DLD1 (cell line): ENCODE measurements at regions not wholly inside any gene's neighbourhood (a gene's known extent, or its start where the extent isn't known, plus 50 kb on each side); places are given as distances from the start of the nearest gene placed in this dataset.
"Not testable (repeated sequence)": the region's sequence is repeated elsewhere in the genome, so short reads cannot be mapped to it uniquely, and the experiment has no call there.

Experiments used
- in situ Hi-C: cut with HindIII; loops from 2 replicates; pipeline ENCODE4 v1.10.0; 2017; ENCODE audit warnings: low sequenced_read_pairs

DNA sequence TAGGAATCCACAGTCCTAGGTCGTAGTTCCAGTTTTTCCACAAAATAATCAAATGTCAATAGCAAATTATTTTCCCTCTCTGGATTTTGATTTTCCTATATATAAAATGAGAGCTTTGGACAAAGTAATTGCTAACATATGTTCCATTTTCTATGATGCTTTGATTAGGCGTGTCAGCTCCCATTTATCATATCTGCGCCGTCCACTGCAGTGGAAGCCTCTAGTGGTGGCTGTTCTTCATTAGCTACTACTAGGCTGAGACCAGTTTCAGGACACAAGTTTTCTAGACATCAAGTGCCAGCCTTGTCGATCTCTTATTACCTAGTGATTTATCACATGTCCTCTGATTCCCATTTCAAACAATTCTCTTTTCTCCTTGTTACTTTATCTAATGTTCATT lies 271.5 kb downstream of the TUSC7 start:
- in situ Hi-C loops, result no loop called here

DNA sequence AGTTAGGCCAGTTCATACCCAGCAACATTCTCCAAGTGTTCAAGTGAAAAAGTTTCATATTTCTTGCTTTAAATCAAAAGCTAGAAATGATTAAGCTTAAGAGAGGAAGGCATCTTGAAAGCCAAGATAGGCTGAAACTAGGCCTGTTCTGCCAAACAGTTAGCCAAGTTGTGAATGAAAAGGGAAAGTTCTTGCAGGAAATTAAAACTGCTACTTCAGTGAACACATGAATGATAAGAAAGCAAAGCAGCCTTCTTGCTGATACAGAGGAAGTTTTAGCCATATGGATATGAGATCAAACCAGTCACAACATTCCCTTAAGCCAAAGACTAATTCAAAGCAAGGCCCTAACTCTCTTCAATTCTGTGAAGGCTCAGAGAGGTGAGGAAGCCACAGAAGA lies 274.7 kb downstream of the TUSC7 start:
- in situ Hi-C loops, result no loop called here

DNA sequence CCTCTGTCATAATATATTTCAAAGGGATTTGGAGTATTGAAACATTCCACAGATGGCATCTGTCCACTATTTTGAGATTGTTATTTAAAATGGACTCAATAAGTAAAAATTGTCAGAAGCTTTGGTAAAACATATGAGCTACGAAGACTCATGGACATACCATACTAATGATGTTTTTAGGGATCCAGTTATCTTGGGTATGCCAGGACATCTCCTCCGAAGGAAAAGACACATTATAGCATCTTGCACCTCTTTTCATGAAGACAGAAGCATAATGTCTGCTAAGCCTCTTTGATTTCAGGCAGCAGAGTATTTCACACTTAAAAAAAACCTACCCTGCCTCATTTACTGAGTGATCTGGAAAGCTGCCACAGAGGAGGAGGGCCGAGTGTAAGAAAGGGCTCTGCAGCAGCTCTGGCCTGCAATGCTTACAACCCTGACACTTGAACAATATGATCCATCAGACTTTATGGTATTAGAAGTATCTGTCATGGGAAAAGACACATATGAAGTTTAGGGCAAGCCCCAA lies 284.8 kb downstream of the TUSC7 start:
- in situ Hi-C loops, result no loop called here

DNA sequence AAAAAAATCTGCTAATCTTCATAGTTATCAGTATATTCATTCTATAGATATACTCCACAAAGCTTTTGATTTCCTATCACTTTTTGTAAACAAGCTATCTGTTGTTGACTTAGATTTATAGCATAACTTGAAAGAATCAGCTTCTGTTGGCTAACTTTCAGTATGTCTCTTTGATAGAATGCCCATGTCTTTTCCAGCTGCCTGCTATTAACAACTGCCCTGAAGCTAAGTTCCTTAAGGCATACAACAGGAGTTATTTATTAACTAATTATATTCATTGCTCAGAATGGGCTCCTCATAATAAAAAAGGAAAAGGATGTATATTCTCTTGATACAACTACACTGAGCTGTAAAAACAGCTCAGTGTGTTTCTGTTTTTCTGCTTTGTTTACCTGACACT lies 293.9 kb downstream of the TUSC7 start:
- in situ Hi-C loops, result no loop called here

DNA sequence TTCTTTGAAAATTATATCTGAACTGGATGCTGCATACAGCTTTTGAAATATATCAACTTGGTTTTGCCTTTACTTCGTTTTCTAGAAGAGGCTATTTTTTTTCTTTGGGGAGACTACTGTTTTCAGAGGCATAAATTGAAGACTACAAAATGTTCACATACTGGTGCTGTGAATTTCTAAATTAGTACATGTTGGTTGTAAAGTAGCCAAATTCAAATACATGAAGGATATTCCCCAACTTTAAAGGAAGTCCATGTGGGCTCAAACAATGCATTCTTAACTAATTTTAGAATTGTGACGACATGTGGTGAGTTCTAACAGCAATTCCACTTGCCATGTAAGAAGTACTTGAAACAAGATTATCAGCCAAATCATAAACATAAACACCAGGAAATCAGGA lies 295.7 kb downstream of the TUSC7 start:
- in situ Hi-C loops, result no loop called here

DNA sequence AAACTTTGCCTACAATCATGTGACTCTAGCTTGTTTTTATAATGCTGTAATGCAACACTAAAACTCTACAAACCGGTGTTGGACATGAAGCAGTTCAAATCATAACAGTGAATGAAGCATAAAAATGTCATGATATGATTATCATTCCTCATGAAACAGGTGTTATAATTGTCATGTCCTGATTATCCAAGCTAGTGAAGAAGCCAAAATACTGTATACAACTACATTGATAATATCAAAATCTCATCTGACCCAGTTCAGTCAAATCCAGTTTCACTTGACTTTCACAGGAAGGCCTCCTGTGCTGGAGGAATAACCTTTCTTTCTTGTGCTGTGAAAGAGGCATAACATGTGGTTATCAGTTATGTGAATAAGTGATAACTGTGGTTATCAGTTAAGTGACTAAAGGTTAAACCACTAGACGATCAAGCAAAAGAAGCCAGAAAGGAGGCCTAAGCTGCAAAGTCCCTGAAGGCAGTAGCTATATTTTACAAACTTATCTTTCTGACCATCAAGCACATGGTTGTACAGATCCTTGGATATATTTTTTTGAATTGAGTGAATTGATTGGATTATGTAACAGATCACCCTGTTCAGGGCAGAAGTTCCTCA lies 296.4 kb downstream of the TUSC7 start:
- in situ Hi-C loops, result no loop called here

DNA sequence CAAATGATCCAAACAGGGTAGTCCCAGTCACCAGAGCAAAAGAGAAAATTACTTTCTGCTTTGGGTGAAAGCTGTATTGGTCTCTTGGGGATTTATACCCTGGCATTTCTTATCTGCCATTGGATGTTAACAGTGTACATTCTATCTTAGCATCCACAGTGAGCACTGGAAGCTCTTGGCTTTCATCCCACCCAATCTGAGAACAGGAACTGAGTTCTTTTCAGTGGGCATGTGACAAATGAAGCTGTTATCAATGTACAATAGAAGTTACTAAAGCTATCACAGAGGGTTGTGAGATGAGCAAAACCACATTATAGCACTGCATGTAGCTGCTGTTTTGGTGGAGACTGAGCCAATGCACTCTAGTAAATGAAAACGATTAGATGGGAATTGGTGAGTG lies 300.7 kb downstream of the TUSC7 start:
- in situ Hi-C loops, result no loop called here

DNA sequence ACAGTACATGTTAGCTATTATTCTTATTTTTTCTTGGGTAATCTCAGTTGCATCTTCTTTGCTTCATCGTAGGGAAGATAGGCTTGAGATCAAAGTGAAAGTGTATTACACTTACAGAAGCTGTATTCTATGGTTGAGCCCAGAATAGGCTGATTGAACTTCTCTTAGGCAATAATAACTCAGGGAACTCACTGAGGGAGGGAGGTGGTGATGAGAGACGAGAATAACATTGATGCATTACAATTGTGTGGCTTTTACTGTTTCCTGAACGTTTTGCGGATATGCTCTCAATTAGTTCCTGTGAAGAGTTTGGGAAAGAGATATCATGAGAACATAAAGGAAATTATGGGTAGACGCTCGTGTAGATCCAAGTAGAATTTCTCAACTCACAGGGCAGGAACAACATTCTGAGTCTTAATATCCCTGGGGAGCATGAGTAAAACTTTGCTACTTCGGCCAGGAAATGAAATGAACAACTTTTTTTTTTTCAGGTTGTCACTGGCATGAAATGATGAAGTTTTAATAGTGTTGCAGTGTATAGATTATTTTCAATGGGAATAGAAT lies 302.2 kb downstream of the TUSC7 start:
- in situ Hi-C loops, result no loop called here

DNA sequence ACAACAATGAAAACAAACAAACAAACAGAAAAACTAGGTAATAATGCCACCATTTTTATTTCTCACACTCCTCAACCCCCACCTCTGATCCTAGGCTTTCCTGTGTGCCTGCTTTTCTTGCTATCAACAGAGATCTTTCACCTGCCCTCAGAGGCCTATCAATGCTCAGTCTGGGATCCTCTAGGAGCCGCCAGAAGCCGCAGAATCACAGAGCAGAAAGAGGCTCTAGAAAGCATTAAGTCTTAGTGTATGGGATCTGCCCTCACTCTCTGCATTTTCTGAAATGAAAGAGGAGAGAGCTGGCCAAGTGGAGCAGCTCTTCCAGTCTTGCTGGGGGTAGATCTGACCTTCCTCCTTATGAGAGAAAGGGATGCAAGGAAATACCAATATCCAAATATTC lies 306.8 kb downstream of the TUSC7 start:
- in situ Hi-C loops, result no loop called here

DNA sequence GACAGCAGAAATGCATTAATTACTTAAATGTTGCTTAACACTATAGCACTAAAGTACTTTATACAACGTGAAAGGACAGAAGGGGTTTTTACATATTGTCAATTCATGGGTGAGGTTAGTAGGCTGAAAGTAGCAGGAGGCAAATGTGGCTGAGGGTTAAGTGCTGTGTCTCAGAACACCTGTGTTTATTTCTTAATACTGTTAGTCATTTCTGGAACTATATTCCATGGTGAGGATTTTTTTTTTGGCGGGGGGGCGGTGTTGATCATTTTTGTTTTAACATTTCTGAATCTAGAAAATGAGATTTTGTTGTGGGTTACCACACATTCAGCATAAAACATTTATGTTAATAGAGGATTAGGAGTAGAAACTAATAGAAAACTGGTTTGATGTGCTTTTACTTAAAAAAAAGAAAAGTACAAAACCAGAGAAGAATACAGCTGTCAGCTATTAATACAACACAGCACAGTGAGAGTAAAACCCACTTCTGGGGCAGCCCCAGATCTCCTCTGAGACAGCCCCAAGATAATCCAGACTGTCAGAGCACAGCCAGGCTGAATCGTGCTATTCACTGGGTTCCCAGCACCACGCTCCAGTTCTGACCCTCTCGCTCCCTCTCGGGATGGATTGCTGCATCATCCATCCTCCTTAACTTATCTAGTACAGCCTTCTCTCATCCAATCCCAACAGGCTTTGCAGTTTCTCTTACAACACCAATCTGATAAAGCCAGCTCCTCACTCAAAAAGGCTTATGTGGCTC lies 307.7 kb downstream of the TUSC7 start:
- in situ Hi-C loops, result no loop called here

DNA sequence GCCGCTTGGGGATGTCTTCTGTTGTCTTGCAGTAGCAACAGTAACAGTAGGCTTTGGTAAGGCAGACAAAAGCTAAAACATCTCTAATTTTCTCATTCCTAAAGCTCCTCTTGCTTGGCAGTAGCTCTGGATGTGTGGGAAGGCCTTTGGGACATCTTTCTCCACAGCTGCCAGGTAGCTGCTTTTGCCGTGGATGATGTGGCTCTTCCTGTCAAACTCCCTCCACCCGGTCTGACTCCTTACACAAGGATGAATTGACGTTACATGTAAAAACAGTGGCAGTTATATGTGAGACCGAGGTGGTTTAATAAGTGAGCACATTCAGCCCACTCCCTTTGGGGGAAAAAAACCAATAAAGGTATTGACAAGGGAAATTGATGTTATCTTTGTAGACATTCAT lies 309.1 kb downstream of the TUSC7 start:
- in situ Hi-C loops, result no loop called here

DNA sequence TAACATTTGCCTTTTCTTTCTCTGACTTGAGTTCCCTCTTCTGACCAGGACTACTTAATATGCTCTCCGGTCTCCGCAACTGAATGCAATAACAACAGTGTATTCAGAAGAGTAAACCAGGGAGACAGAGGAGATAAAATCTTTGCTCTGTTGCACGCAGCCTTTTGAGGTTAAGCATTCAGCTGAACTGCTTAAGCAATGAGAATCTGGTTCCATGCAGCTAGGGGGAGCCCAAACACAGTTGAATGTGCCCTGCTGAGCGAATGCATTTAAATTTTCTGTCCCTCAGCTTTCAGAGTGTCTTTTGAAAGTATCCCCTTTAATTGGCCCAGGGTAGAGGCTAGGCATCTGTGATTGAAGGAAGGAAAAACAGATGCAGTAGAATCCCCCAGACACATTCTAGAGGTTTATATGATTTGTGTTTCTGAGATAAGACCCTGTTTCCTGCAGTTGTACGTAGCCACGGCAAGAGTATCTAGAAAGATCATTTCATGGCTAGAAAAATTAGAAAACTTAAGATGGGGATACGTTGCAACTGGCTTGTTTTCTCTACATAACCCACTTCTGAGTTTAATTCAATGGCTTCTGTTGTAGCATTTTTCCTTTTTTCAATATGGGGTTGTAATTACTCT lies 309.6 kb downstream of the TUSC7 start:
- in situ Hi-C loops, result no loop called here

DNA sequence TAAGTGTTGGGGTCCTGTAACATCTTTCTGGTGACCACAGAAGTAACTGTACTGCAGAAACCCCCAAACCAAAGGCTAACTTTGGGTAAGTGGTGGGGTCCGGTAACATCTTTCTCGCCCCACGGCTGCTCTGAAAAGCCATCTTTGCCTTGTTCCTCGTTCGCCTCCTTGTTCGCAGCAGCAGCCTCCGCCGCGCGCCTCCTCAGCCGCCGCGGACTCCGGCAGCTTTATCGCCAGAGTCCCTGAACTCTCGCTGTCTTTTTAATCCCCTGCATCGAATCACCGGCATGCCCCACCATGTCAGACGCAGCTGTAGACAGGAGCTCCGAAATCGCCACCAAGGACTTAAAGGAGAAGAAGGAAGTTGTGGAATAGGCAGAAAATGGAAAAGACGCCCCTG lies 316.8 kb downstream of the TUSC7 start:
- in situ Hi-C loops, result no loop called here

DNA sequence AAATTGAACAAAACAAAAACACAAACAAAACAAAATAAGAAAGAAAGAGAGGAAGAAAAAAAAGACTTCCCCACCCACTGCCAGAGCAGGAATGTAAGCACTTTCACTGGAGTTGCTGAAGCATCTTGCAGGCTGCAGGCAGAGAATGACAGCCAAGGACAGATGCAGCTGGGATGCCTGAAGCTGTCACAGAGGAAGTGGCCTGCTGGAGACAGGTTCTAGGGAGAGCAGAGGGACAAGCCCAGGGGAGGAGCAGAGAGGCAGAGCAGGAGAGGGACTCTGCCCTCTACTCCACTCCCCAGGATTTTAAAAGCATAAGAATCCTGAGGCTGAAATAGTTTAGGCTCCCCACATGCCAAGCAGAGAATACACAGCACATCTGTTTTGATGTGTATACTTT lies 326.2 kb downstream of the TUSC7 start:
- in situ Hi-C loops, result no loop called here

DNA sequence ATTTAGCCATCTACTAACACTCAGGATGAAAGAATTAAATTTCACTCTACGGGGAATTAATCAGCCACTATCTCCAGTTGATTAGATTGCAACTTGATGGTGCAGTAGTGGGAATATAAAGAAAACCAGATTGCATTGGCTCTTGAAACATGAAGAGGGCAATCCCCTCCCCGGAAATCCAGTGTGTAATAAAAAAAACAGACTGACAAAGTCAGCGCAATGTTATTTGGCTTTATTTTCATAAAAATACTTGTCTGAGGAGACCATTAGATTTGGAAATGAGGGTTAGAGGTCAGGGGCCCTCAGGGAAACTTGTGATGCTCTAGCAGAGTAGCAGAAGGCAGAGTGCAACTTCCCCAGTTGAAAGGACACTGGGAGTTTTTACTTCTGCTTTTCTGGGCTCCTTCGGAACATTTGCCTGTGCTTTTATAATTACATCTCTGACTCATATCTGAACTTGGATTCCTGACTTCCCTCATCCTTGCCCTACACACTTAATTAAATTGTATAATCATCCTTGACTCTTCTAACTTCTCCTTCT lies 326.8 kb downstream of the TUSC7 start:
- in situ Hi-C loops, result no loop called here

DNA sequence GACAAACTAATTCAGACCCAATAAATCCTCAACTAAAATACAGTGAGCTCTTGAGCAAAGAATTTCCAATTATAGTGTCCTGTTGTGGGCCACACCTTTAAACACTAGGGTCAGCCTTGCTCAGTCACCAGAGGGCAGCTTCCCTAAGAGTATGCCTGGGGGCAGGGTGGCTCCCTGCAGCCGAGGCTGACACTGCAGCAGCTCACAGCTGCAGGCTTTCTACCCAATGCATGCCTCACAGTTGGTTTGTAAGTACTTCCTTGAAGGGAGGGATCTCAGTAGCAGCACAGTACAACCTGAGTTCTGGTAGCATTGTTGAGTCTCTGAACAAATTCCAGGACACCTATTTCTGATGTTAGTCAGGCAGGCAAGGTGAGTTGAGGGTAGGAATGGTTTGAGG lies 335.6 kb downstream of the TUSC7 start:
- in situ Hi-C loops, result no loop called here

DNA sequence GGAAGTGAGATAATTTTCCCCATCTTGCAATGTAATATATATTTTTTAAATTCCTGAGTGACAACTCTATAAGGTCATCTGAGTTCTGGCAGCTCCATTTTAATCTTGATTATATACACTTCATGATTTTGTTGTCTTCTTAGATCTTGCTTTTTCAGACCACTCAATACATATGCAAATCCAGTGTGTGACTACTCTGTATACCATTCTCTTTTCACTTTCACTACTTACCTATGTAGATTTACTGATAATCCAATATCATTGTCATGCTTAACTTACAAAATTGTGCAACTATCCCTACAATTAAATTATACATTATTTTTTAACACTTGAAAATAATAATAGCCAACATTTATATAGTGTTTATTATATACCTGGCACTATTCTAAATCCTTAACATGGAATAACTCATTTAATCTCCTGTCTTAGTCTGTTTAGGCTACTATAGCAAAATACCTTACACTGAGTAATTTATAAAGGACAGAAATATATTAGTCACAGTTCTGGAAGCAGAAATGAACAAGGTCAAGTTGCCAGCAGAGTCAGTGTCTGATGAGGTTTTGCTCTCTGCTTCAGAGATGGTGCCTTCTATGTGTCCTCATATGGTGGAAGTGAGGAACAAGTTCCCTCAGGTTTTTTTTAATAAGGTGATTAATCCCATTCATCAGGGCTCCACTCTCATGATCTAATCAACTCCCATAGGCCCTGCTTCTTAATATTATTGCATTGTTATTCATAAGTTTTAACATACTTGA lies 338.5 kb downstream of the TUSC7 start:
- in situ Hi-C loops, result no loop called here

DNA sequence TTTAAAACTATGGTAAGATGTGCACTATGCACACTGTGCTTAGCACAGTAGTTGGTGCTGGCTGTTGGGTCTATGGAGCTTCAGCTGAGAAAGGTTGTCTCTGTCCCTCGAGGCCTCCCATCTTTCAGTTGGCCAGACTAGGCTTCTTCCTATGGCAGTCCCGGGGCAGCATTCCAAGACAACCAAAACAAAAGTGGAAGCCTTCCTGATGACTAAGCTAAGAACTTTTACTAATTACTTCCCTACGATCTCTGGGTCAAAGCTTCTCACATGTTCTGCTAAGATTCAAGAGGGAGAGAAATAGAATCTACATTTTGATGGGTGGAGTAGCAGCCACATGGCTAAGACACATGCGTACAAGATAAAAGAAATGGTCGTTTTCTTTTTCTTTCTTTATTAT lies 342.8 kb downstream of the TUSC7 start:
- in situ Hi-C loops, result no loop called here

DNA sequence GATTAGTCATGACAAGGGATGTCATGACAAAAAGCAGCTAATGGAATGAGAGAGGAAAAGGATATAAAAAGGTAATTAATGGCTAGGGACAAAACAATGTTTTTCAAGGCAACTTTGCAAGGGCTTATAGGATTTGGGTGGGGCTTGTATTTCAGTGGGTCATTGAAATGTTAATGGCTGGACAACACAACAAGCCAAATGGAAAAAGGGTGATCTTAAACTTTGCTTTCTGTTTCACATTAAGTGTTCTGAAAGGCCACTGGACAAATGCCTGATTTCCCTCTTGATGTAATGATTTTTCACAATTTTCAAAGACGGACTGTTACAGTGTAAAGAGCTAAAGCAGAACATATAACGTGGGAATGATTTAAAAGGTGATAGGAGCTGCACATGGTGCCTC lies 345.0 kb downstream of the TUSC7 start:
- in situ Hi-C loops, result no loop called here

DNA sequence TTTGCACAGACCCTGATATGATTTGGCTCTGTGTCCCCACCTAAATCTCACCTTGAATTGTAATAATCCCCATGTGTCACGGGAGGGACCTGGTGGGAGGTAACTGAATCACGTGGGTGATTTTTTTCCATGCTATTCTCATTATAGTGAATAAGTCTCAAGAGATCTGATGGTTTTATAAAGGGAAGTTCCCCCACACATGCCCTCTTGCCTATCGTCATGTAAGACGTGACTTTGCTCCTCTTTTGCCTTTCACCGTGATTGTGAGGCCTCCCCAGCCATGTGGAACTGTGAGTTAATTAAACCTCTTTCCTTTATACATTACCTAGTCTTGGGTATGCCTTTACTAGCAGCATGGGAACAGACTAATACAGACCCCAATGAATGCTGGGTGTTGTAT lies 347.4 kb downstream of the TUSC7 start:
- in situ Hi-C loops, result not testable (repeated sequence)
